Activated CD4-positive, alpha-beta T cell treated with anti-CD3 and anti-CD28 coated beads, Interleukin-2, amount 50 U/mL, for 48 hours (primary cell): ENCODE measurements at regions not wholly inside any gene's neighbourhood (a gene's known extent, or its start where the extent isn't known, plus 50 kb on each side); places are given as distances from the start of the nearest gene placed in this dataset.

Experiments used
- DNase-seq, 2 experiments: peaks; one replicate each; pipeline ENCODE4 v3.0.0-alpha.2; 2020

GRCh38 chr5:87948486-87948885, 320.2 kb downstream of the TMEM161B start:
- no peak for DNase-seq

DNA sequence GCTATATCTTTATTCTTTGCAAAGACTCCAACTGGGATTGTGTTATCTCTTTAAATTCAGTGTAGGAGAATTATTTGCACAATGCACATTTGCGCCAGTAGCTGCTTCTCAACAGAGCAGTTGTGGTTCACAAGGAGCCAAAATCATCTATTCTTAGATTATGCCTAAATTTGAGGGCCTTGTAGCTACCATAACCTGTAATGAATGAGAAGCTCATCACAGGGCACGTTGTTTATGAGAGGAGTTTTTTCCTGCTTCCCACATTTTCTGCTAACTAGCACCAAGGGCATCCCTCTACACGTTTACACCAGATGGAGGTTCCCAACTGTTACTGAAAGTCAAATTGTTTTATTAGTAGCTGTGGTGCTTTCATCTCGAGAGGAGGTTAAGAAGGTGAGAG, 322.4 kb downstream of the TMEM161B start:
- no peak for DNase-seq

GRCh38 chr5:87945286-87945650, 323.4 kb downstream of the TMEM161B start:
- DNase-seq: no peak

GRCh38 chr5:87944553-87945285, 323.9 kb downstream of the TMEM161B start:
- DNase-seq: no peak

DNA sequence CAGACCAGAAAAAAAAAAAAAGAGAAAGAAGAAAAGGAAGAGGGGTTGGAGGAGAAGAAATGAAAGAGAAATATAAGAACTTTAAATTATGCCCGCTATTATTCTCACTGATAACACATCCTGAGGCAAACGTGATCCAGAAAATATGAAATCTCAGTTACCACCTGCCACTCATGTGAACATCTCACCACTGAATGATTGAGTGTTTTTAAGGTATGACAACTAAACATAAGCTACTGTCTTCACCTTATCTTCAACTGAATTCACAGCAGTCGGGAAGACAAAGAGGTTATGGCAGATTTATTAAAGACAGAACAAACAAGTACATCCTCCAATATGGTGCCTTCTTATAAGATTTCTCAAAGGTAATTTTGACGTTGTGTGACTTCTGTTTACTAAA, 327.9 kb downstream of the TMEM161B start:
- DNase-seq: no peak

- DNase-seq: no peak
These were observed 332.0 kb downstream of the TMEM161B start for GRCh38 chr5:87936667-87937066.

GRCh38 chr5:87924436-87924835, 344.2 kb downstream of the TMEM161B start:
- DNase-seq: no peak

DNA sequence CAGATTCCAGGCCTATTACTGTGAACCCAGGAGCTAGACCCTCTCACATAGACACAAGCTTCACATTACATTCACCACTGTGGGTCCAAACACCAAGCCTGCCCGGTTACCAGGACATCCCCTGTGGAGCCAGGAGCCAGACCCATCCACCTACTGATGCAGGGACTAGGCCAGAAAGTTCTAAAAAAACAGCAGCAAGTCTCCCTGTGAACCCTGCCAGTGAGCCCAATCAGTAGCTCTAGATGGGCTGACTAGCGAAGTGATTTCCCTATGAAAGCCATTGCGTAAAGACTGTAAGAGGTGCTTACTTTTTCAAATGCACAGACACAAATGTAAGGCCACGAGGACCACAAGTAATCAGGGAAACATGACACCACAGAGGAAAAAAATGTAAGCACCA, 352.3 kb downstream of the TMEM161B start:
- DNase-seq: no peak

DNA sequence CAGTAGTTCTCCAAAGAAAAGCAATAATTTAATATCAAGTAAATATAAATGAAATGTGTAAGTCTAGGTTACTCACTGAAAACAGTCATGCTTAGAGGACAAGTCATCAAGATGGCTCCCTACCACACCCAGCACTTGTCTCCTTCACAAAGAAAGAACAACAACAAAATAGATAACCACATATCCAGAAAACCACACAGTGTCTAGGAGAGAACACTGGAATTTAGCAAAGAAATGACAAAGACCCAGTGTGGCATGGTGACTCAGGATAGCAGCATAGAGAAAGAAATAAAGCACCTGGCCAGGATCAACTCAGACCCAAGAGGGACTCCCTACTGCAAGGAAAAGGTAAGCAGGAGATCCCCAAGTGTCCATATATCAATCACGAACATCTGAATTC, 356.2 kb downstream of the TMEM161B start:
- DNase-seq: no peak

GRCh38 chr5:87909382-87909781, 359.3 kb downstream of the TMEM161B start:
- no peak for DNase-seq

DNA sequence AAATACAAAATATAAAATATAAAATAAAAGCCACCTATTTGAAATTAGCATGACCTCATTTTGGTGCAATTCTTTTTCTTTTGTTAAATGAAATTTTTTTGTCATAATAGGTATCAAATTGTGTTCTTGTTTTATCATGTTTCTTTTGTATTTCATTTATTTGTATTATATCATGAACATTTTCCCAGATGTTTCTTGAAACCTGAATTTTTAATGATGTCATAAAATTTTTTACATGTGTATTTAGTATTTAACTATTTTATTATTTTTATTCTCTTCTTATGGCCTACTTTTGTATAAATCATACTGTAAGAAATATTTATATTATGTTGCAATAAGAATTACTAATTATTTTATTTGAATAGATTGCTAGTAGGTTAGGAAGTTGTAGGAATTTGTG, 361.7 kb downstream of the TMEM161B start:
- DNase-seq: no peak

DNA sequence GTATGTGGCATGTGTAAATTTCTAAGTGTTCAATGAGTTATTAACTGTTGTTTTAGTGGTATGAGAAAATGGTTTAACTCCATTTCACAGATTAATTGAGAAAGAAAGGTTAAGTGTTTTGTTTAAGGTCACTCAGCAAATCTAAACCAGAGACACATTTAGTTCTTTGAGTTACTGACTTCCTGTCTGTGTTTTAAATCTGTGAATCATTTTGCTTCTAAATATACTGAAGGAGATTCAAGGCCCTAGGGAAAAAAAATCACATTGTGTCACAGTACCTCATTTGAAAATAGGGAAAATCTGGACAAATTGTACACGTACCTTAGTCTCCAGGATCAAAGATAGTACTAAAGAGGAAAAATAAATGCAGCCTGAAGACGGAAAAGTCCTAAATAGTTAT, 368.2 kb downstream of the TMEM161B start:
- DNase-seq: no peak

- DNase-seq: no peak
These were observed 368.9 kb downstream of the TMEM161B start for GRCh38 chr5:87899721-87900131.

DNA sequence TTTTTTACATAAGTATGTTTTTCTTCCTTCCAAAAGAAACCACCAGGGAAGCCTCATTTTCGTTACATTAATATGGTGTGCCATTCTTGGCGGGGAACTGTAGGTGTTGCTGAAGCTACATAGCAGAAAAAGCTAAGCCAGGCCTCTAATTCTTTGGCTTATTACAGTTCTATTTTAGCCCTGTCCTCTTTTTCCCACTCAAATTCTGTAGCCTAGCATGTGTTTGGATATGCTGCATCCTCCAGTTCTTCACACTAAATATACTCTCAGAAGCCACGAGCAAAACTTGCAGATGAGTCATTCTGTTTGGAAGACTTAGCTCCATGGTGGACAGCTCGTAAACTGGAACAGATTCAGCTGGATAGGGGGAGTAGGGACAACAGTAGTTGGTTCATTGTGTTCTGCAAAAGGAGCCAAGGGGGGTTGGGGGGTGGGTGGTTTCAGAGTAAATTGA, 369.4 kb downstream of the TMEM161B start:
- DNase-seq: no peak

DNA sequence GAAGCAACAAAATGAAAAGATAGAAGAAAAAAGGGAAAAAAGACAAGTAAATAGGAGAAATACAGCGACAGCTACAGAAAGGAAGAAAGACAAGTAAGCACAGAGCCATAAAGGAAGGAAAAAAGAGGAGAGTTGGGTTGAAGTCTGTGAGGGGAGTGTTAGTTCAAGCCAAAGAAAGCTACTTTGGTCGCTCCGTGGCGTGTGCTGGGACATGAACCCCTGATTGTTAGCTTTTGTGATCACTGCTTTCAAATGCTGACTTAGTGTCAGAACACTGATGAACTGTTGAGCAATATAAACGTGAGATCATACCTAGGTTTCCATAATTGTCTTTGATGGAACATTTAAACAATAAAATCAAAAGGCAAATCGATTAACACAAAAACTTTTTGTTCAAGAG, 370.1 kb downstream of the TMEM161B start:
- no peak for DNase-seq

DNA sequence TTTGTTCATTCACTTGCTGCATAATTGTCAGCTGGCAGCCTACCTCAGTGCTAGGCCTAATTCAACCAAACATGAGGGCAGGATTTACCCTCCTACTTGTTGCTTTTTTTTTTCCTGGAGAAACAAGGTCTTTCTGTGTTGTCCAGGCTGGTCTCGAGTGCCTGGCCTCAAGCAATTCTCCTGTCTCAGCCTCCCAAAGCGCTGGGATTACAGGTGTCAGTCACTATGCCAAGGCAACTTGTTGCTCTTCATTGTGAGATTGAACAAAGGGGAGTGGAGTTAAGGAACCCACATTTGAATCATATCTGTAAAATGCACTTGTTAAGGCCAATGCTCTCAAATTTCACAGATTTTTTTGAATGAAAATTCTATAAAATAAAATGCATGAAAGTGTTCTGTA, 380.5 kb downstream of the TMEM161B start:
- DNase-seq: no peak

GRCh38 chr5:87887247-87887646, 381.4 kb downstream of the TMEM161B start:
- no peak for DNase-seq

GRCh38 chr5:87886164-87886563, 382.5 kb downstream of the TMEM161B start:
- no peak for DNase-seq

DNA sequence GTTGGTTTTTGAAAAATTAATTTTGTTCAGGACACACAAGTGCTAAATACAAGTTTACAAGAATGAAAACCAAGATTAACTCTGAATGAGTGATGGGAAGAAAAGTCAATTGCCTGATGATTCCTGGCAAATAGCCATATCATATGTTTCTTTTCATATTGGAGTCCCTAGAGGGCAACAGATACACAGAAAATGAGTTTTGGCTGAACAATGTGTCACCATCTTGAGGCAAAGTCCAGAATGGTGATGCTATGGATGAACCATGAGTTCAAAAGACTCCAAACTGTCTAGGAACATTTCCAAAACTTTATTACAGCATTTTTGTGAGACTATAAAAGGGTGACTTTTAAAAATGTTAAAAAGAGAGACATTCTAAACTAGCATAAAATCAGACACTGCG, 382.9 kb downstream of the TMEM161B start:
- no peak for DNase-seq

GRCh38 chr5:87877495-87877894, 391.1 kb downstream of the TMEM161B start:
- no peak for DNase-seq

GRCh38 chr5:87877023-87877422, 391.6 kb downstream of the TMEM161B start:
- no peak for DNase-seq

DNA sequence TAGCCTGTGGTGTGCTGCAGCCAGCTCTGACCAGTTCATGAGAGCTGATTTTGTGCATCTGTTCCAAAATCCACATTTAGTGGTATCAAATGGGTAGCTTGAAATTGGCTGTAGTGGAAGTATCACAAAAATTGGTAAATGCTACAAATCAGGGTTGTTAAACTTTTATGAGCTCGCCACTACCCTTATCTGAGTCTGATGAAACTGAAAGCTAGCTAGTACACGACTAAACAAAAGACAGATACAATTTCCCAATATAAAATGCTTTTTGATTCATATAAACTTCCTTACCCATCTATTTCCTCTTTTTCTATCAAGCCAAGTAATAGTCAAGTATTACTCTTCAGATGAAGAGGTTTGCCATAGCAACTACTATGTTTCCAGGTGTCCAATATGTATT, 392.0 kb downstream of the TMEM161B start:
- DNase-seq: no peak

DNA sequence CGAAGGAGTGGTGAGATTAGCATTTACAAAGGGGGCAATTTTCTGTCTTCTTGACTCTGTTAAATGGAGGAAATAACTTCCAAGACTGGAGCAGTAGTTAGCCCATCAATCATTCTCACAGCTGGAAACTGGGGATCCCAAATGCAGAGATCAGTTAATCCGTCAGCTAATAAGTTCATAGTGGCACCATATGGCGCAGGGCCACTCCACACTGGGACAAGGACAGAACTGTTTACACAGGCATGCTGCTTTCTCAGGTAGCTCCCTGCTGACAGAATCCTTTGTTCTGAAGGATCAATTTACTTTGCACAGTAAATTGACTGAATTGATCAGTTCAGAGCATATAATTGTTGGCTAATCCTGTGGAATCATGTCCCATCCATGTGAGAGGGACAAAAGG, 395.7 kb downstream of the TMEM161B start:
- no peak for DNase-seq

DNA sequence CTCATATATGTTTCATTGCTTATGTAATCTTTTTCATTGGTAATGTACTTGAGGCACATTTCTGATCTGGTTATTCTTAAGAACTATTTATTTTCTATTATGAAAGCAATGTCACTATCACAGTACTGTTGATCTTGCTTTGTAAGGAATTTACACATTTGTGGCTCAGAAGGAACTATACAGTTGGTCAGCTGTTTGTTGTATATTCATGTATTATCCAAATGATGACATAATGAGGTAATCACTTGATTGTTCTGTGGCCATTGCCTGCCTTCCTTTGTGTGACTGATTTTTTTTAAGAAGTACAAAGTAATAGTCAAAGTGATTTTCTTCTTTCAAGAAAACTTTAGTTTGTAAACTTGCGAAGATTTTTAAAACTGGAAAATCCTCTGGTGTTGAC, 399.9 kb downstream of the TMEM161B start:
- DNase-seq: no peak

DNA sequence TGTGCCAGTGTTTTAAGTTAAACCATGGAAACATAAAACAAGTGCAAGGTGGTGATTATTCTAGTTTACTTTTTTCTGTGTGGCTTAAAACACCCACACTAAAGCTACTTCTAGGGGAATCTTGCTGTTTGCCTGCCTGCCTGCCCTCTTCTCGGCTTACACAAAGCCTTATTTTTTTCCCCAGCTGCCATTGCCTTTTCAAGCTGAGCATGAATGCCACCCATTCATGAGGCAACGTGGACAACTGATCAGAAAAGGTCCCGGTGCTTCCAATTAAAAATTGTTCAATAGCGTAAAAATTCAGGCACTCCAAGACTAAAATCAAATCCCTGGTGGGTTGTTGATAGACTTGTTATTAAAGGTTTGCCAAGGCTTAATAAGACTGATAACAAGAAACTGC, 401.4 kb downstream of the TMEM161B start:
- no peak for DNase-seq
